HFF-Myc (cell line): ENCODE measurements at regions not wholly inside any gene's neighbourhood (a gene's known extent, or its start where the extent isn't known, plus 50 kb on each side); places are given as distances from the start of the nearest gene placed in this dataset.
A peak's percentile ranks its signal among the peaks of the same experiment; 100 is the strongest.

ENCODE experiments used
- DNase-seq: peaks from one replicate; pipeline ENCODE4 v3.0.0-alpha.2; 2011; ENCODE audit warnings: low read depth; ENCODE audit errors: extremely low read depth
- H3K4me3 ChIP-seq: replicated peaks from 2 replicates; pipeline ENCODE4 v1.5.1; 2011; ENCODE audit warnings: low read depth, mild to moderate bottlenecking, control low read depth, low read length
- TF ChIP-seq, protein P1 (sequence below): IDR thresholded peaks from 2 replicates; pipeline ENCODE4 v1.5.1; 2012; ENCODE audit warnings: mild to moderate bottlenecking, low read depth, low read length, control low read depth; ENCODE audit errors: missing control alignments

DNA sequence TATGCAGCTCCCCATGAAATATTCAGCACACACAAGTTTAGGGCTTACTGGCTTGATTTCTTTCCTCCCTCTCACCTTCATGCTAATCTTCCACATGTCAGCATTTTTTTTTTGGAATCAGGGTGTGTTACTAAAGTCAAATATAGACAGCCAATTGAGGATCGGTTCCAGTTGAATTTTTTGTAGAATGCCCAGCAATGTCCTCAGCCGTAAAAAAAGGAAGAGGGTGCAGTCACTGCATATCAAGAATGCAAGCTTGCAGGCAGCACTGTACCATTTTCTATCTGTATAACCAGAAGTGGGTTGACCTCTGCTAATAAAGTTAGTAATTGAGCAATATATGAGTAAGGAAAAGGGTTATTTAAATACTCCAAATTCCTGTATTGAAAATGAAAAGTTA, 51.4 kb upstream of the CHMP2B start:
- TF ChIP-seq, protein P1, sequence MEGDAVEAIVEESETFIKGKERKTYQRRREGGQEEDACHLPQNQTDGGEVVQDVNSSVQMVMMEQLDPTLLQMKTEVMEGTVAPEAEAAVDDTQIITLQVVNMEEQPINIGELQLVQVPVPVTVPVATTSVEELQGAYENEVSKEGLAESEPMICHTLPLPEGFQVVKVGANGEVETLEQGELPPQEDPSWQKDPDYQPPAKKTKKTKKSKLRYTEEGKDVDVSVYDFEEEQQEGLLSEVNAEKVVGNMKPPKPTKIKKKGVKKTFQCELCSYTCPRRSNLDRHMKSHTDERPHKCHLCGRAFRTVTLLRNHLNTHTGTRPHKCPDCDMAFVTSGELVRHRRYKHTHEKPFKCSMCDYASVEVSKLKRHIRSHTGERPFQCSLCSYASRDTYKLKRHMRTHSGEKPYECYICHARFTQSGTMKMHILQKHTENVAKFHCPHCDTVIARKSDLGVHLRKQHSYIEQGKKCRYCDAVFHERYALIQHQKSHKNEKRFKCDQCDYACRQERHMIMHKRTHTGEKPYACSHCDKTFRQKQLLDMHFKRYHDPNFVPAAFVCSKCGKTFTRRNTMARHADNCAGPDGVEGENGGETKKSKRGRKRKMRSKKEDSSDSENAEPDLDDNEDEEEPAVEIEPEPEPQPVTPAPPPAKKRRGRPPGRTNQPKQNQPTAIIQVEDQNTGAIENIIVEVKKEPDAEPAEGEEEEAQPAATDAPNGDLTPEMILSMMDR: no peak
- H3K4me3 ChIP-seq: no peak overlapping the region
- DNase-seq: no peak

DNA sequence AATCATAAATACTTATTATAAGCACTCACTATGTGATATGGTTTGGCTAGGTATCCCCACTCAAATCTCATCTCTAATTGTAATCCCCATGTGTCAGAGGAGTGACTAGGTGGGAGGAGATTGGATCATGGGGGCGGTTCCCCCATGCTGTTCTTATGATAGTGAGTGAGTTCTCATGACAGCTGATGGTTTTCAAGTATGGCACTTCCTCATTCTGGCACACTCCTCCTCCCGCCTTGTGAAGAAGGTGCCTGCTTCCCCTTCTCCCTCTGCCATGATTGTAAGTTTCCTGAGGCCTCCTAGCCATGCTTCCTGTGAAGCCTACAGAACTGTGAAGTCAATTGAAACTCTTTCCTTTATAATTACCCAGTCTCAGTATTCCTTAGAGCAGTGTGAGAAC, 53.3 kb upstream of the CHMP2B start:
- no peak for DNase-seq
- TF ChIP-seq, protein P1: no peak
- no peak overlapping the region for H3K4me3 ChIP-seq

DNA sequence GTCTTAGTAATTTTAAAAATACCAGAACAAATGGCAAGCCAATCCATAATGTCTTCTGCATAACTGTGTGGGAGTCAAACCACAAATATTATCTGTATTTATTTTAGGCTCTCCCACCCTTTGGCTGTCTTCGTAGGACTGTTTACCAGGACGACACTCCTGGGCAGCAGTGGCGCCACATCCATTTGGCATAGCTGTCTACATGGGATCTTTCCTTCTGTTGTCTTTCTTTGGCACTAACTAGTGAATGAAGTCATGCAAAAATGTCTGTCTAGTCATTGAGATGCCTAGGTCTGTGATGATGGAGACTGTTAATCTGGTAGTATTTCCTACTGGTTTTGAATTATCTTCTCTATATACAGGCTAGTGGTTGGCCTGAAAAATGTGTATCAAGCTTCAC, 54.0 kb upstream of the CHMP2B start:
- TF ChIP-seq, protein P1: no peak
- no peak for DNase-seq
- H3K4me3 ChIP-seq: no peak overlapping the region

DNA sequence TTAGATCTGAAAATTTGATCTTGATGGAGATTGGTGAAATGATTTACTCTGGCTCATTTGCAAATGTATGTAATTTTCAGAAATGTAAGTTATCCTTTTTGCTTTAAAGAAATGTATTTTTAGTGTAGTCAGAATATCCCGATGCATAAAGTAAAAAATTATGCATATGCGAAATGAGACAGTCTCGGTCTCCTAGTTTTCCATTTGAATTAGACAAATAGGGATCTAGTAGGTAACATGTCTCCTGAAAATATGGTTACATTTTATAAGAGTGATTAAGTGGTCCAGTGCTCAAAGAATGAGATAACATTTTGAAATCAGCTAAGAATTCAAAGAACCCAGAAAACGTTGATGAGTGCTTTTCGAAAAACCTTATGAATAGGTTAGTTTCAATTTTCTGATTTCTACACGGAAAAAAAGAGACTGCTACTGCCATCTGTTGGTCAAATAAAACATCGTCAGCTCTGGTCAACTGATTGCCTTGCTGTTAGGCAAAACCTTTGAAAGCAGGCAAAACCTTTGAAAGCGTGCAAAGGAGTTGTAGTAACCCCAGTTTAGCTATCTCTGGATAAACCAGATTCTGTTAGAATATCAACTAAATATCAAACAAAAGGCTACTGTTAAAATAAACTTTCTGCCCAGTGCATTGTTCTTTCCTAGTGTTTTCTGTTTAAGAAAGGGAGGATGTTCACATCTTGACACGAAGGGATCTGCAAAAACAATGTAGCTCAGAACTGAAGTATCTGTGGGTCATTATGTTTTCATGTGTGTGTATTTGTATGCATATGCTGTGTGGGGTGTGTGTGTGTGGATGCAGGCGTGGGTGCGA, 59.3 kb upstream of the CHMP2B start:
- peak; percentile 47 for DNase-seq
- TF ChIP-seq, protein P1: peak; percentile 58
- no peak overlapping the region for H3K4me3 ChIP-seq

- DNase-seq: no peak
- TF ChIP-seq, protein P1: no peak
- no peak overlapping the region for H3K4me3 ChIP-seq
These were observed 62.9 kb upstream of the CHMP2B start for GRCh38 chr3:87164245-87164644.

GRCh38 chr3:87161851-87162250, 65.3 kb upstream of the CHMP2B start:
- H3K4me3 ChIP-seq: no peak overlapping the region
- no peak for DNase-seq
- TF ChIP-seq, protein P1: no peak
